Naive B cell (primary cell): ENCODE measurements at regions not wholly inside any gene's neighbourhood (a gene's known extent, or its start where the extent isn't known, plus 50 kb on each side); places are given as distances from the start of the nearest gene placed in this dataset.

Source experiments
- ATAC-seq, 2 donors: fragments of 150-1000 bp; cut with Tn5 transposase; 2 replicates each; pipeline ENCODE4 v1.10.0; 2021; ENCODE audit warnings: low read depth in 2 of 2, mild to moderate bottlenecking in 2 of 2, moderate library complexity in 2 of 2
- DNase-seq: peaks from one replicate; pipeline ENCODE4 v3.0.0; 2022
- H3K27ac Mint-ChIP-seq, 6 donors: one replicate each; pipeline ENCODE4 v1.8.0; 2020 to 2022; ENCODE audit warnings: mild to moderate bottlenecking in 6 of 6, mixed read lengths in 6 of 6, moderate library complexity in 5 of 6, inconsistent platforms in 2 of 6
- H3K27me3 Mint-ChIP-seq, 3 donors: one replicate each; pipeline ENCODE4 v1.8.0; 2021 to 2022; ENCODE audit warnings: mixed read lengths in 3 of 3, mild to moderate bottlenecking in 1 of 3
- H3K36me3 Mint-ChIP-seq, 2 donors: one replicate each; pipeline ENCODE4 v1.8.0; 2020 to 2022; ENCODE audit warnings: mixed read lengths in 2 of 2, inconsistent platforms in 1 of 2, mild to moderate bottlenecking in 1 of 2
- H3K4me1 Mint-ChIP-seq, 3 donors: one replicate each; pipeline ENCODE4 v1.8.0; 2020 to 2022; ENCODE audit warnings: mixed read lengths in 3 of 3, inconsistent platforms in 1 of 3, mild to moderate bottlenecking in 1 of 3, moderate library complexity in 1 of 3
- H3K4me3 Mint-ChIP-seq, 8 donors: one replicate each; pipeline ENCODE4 v1.8.0; 2020 to 2022; ENCODE audit warnings: mild to moderate bottlenecking in 8 of 8, mixed read lengths in 8 of 8, moderate library complexity in 8 of 8, inconsistent platforms in 2 of 8
- H3K9me3 Mint-ChIP-seq, 7 donors: one replicate each; pipeline ENCODE4 v1.8.0; 2020 to 2022; ENCODE audit warnings: mixed read lengths in 7 of 7, mild to moderate bottlenecking in 5 of 7, inconsistent platforms in 2 of 7, moderate library complexity in 1 of 7

GRCh38 chr2:20928617-20929016, 105.7 kb upstream of the LDAH start:
- Mint-ChIP-seq H3K27ac (no peak overlapping the region), H3K4me3 (no peak overlapping the region), H3K9me3 (peaks cover 11 to 50% (median 25%) of the 10 kb centered on the region in 7 donors), H3K27me3 (peaks cover 25 to 51% (median 45%) of the 10 kb centered on the region in 3 donors), H3K4me1 (no peaks in the 10 kb centered on the region), H3K36me3 (peaks cover 5 to 19% of the 10 kb centered on the region in 2 donors)
- ATAC-seq (no peak), DNase-seq (no peak)

- no peak for DNase-seq
- Mint-ChIP-seq H3K4me1 (no peaks in the 10 kb centered on the region), H3K9me3 (peaks cover 11 to 46% (median 23%) of the 10 kb centered on the region in 7 donors), H3K4me3 (no peak overlapping the region), H3K27ac (no peak overlapping the region), H3K36me3 (peaks cover 5 to 19% of the 10 kb centered on the region in 2 donors), H3K27me3 (peaks cover 19 to 44% (median 29%) of the 10 kb centered on the region in 3 donors)
- no peak for ATAC-seq
Observed at GRCh38 chr2:20925265-20925889, 102.5 kb upstream of the LDAH start.

- DNase-seq (no peak), ATAC-seq (no peak)
- Mint-ChIP-seq H3K27me3 (peaks cover 30 to 45% (median 32%) of the 10 kb centered on the region in 3 donors), H3K4me3 (no peak overlapping the region), H3K27ac (no peak overlapping the region), H3K9me3 (peaks cover 0 to 2% (median 0%) of the 10 kb centered on the region in 7 donors), H3K4me1 (no peaks in the 10 kb centered on the region), H3K36me3 (no peaks in the 10 kb centered on the region)
Observed at GRCh38 chr2:20919297-20919800, 96.4 kb upstream of the LDAH start.

- no peak overlapping the region for H3K27ac Mint-ChIP-seq
- ATAC-seq (no peak), DNase-seq (no peak)
- H3K27me3 Mint-ChIP-seq: peaks cover 22 to 46% (median 41%) of the 10 kb centered on the region in 3 donors
- no peaks in the 10 kb centered on the region for H3K9me3 Mint-ChIP-seq
- H3K4me1 Mint-ChIP-seq: no peaks in the 10 kb centered on the region
- H3K36me3 Mint-ChIP-seq: no peaks in the 10 kb centered on the region
- no peak overlapping the region for H3K4me3 Mint-ChIP-seq
Observed at GRCh38 chr2:20917719-20918572, 95.0 kb upstream of the LDAH start.

- H3K4me3 Mint-ChIP-seq: no peak overlapping the region
- no peaks in the 10 kb centered on the region for H3K4me1 Mint-ChIP-seq
- H3K36me3 Mint-ChIP-seq: no peaks in the 10 kb centered on the region
- DNase-seq (no peak), ATAC-seq (no peak)
- peaks cover 27 to 46% (median 46%) of the 10 kb centered on the region in 3 donors for H3K27me3 Mint-ChIP-seq
- no peaks in the 10 kb centered on the region for H3K9me3 Mint-ChIP-seq
- no peak overlapping the region for H3K27ac Mint-ChIP-seq
Observed at GRCh38 chr2:20917287-20917660, 94.4 kb upstream of the LDAH start.

- no peaks in the 10 kb centered on the region for H3K4me1 Mint-ChIP-seq
- H3K27ac Mint-ChIP-seq: no peak overlapping the region
- DNase-seq (no peak), ATAC-seq (no peak)
- H3K4me3 Mint-ChIP-seq: no peak overlapping the region
- no peaks in the 10 kb centered on the region for H3K9me3 Mint-ChIP-seq
- H3K27me3 Mint-ChIP-seq: peaks cover 27 to 50% (median 46%) of the 10 kb centered on the region in 3 donors
- H3K36me3 Mint-ChIP-seq: no peaks in the 10 kb centered on the region
Observed at GRCh38 chr2:20916604-20917286, 93.8 kb upstream of the LDAH start.

GRCh38 chr2:20915271-20915670, 92.4 kb upstream of the LDAH start:
- Mint-ChIP-seq H3K9me3 (peaks cover 0 to 5% (median 3%) of the 10 kb centered on the region in 7 donors), H3K4me1 (no peaks in the 10 kb centered on the region), H3K4me3 (no peak overlapping the region), H3K27ac (peak overlapping the region in 1 of 6 donors; percentile 29), H3K27me3 (peaks cover 22 to 65% (median 53%) of the 10 kb centered on the region in 3 donors), H3K36me3 (peaks cover 0 to 6% of the 10 kb centered on the region in 2 donors)
- no peak for ATAC-seq
- no peak for DNase-seq

GRCh38 chr2:20914771-20915170, 91.9 kb upstream of the LDAH start:
- no peak overlapping the region for H3K27ac Mint-ChIP-seq
- H3K36me3 Mint-ChIP-seq: peaks cover 0 to 6% of the 10 kb centered on the region in 2 donors
- no peak for DNase-seq
- H3K4me1 Mint-ChIP-seq: no peaks in the 10 kb centered on the region
- no peak for ATAC-seq
- H3K27me3 Mint-ChIP-seq: peaks cover 22 to 70% (median 52%) of the 10 kb centered on the region in 3 donors
- H3K9me3 Mint-ChIP-seq: peaks cover 0 to 5% (median 3%) of the 10 kb centered on the region in 7 donors
- H3K4me3 Mint-ChIP-seq: no peak overlapping the region

GRCh38 chr2:20914087-20914486, 91.2 kb upstream of the LDAH start:
- DNase-seq (no peak), ATAC-seq (no peak)
- H3K4me3 Mint-ChIP-seq: no peak overlapping the region
- no peaks in the 10 kb centered on the region for H3K4me1 Mint-ChIP-seq
- H3K9me3 Mint-ChIP-seq: peaks cover 0 to 7% (median 3%) of the 10 kb centered on the region in 7 donors
- peaks cover 0 to 6% of the 10 kb centered on the region in 2 donors for H3K36me3 Mint-ChIP-seq
- peaks cover 22 to 70% (median 54%) of the 10 kb centered on the region in 3 donors for H3K27me3 Mint-ChIP-seq
- H3K27ac Mint-ChIP-seq: no peak overlapping the region

- Mint-ChIP-seq H3K27ac (peak overlapping the region in 1 of 6 donors; percentile 90), H3K27me3 (peaks cover 22 to 70% (median 60%) of the 10 kb centered on the region in 3 donors), H3K36me3 (peaks cover 0 to 6% of the 10 kb centered on the region in 2 donors), H3K4me3 (no peak overlapping the region), H3K9me3 (peaks cover 0 to 7% (median 3%) of the 10 kb centered on the region in 7 donors), H3K4me1 (no peaks in the 10 kb centered on the region)
- ATAC-seq (no peak), DNase-seq (no peak)
Observed at GRCh38 chr2:20913491-20913890, 90.6 kb upstream of the LDAH start.

GRCh38 chr2:20900052-20900636, 77.2 kb upstream of the LDAH start:
- no peak for ATAC-seq
- H3K27me3 Mint-ChIP-seq: peaks cover 16 to 47% (median 22%) of the 10 kb centered on the region in 3 donors
- no peak for DNase-seq
- H3K9me3 Mint-ChIP-seq: peaks cover 0 to 11% (median 3%) of the 10 kb centered on the region in 7 donors
- no peaks in the 10 kb centered on the region for H3K36me3 Mint-ChIP-seq
- H3K4me3 Mint-ChIP-seq: no peak overlapping the region
- H3K4me1 Mint-ChIP-seq: no peaks in the 10 kb centered on the region
- H3K27ac Mint-ChIP-seq: no peak overlapping the region

GRCh38 chr2:20897874-20898453, 75.1 kb upstream of the LDAH start:
- DNase-seq (no peak), ATAC-seq (no peak)
- Mint-ChIP-seq H3K9me3 (peaks cover 0 to 33% (median 4%) of the 10 kb centered on the region in 7 donors), H3K4me3 (no peak overlapping the region), H3K36me3 (peaks cover 0 to 6% of the 10 kb centered on the region in 2 donors), H3K27ac (no peak overlapping the region), H3K27me3 (peaks cover 16 to 51% (median 31%) of the 10 kb centered on the region in 3 donors), H3K4me1 (no peaks in the 10 kb centered on the region)

GRCh38 chr2:20897047-20897446, 74.1 kb upstream of the LDAH start:
- DNase-seq (no peak), ATAC-seq (no peak)
- Mint-ChIP-seq H3K36me3 (peaks cover 0 to 6% of the 10 kb centered on the region in 2 donors), H3K27ac (no peak overlapping the region), H3K9me3 (peaks cover 0 to 36% (median 6%) of the 10 kb centered on the region in 7 donors), H3K4me1 (no peaks in the 10 kb centered on the region), H3K4me3 (no peak overlapping the region), H3K27me3 (peaks cover 16 to 56% (median 32%) of the 10 kb centered on the region in 3 donors)
